A204.1 (cell line): ENCODE measurements at regions not wholly inside any gene's neighbourhood (a gene's known extent, or its start where the extent isn't known, plus 50 kb on each side); places are given as distances from the start of the nearest gene placed in this dataset.
A peak's percentile ranks its signal among the peaks of the same experiment; 100 is the strongest.

ENCODE experiments used
- FAIRE-seq: peaks from 2 replicates; lab custom pipeline; 2012; peaks lifted over from hg19 to GRCh38; lab: Jason Lieb, UNC

DNA sequence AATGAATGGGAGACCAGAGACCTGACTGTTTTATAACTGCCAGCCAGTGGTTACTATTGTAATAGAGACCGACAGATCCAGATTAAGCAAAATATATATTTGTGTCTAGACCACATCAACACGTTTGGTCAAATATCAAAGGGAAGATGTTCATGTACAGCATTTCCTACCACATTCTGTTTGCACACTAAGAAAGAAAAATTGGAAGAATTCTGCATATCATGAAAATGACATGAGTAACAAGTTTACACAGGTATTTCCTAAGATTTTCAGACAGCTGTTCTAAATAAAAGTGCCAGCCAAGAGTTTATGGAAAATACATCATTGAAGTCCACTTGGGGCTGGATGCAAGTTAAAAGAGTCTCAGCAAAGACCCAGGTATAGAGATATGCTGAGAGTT lies 145.5 kb upstream of the ANO3 start:
- no peak for FAIRE-seq

DNA sequence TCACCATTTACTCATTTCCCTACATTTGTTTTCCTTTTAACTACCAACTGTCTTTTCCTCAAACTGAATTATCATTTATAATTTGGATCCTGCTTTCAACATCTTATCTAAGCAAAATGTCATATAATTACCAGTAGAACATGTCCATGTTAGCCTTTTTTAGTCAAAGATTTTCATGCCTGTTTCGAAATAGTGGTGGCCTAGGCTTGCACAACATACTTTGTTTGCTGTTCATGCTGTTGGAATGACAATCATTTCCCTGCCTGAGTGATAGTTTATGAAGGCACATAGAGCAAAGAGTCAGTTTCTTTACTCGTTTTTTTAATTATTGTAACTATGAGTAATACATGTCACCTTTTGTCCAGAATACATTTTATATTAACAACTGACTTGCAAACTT lies 144.3 kb upstream of the ANO3 start:
- FAIRE-seq, result no peak

DNA sequence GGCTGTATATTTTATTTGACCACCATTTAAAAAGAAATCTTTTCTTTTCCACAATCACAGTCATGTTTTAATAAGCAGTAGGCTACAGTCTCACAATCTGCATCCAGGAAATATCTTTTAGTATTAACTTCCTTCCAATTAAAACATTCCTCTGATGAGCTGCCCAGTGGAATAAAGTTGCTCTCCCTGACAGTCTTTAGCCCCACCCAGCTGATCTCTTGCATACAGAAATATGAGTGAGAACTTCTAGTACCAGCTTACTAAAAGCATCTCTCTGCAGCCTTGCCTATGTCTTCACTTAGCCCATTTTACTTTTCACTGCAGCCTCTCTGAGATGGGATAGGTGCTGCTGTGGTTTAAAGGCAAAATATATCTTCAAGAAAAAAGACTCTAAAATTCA lies 143.4 kb upstream of the ANO3 start:
- no peak for FAIRE-seq

DNA sequence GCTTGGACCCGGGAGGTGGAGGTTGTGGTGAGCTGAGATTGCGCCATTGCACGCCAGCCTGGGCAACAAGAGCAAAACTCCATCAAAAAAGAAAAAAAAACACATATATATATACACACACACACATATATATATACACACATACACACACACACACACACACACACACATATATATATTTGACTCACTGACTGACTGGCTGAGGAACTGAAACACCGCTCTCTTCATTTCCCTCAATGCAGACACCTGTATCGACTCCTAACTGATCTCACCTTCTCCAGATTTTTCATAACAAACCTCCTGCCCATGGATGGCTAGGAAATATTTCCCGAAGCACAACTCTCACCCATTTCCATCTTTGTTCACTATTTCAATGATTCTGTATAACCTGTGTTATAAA lies 140.7 kb upstream of the ANO3 start:
- FAIRE-seq, result no peak

DNA sequence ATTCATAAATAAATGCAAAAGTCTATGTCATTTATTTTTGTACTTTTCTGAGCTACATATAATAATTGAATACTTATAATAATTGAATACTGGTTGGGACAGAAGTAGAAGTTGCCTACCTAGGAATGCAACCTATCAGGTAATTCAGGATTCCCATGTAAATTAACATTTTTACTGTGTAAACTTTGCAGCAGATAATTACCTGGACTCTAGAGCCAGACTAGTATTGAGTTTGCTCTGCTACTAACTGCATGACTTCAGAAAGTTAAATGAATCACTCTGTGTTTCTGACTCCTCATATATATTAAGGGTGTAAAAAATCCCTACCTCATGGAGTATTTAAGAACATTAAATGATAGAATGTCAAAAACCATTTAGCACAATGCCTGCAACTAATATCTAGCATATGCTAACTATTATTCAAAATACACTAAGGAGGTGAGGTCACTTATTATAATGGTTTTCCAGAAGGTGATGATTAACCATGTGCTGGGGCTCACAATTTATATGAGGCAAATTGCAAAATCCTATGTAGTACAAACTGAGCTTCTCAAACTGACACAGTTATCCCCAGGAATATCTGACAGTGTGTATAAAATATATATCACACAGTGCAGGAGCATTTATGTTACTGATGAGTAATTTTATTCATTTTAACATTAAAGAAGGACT lies 138.1 kb upstream of the ANO3 start:
- no peak for FAIRE-seq

DNA sequence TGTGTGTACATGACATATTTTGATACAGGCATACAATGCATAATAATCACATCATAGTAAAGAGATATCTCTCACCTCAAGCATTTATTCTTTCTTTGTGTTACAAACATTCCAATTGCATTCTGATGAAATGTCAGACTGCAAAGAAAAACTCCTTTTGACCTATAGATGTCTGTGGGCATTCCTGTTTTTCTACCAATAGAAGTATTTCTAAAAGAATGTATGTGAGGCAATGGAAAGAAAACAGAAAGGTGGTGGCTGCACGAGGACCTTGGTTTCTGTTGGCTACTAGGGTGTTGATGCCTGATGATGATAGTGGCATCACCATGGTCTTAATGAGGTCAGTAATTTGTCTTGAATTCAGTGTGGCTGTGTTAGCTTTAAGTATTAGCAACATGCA lies 137.0 kb upstream of the ANO3 start:
- no peak for FAIRE-seq

DNA sequence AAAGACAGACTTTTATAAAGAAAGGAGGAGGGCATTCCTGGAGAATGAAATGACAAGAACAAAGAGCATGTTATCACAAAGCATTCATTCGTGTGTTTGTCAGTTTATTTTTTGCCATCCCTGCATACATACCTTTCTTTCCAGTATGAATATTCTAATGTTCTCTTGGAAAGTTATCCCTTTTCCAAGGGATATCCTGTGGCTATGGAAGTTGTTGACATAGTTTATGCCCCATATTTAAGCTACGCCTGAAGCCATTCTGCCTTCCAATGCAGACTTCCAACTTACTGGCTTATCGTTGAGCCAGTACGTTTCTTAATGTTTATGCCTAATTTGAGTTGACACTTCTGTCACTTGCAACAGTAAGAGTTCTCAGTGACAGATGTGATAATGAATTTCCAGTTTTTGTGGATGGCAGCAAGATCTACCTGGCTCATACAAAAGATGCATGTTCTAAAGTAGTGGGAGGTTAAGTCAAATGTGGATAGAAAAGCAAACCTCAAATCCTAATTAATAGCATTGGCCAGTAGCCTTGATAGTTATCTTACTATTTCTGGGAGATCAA lies 133.3 kb upstream of the ANO3 start:
- no peak for FAIRE-seq

DNA sequence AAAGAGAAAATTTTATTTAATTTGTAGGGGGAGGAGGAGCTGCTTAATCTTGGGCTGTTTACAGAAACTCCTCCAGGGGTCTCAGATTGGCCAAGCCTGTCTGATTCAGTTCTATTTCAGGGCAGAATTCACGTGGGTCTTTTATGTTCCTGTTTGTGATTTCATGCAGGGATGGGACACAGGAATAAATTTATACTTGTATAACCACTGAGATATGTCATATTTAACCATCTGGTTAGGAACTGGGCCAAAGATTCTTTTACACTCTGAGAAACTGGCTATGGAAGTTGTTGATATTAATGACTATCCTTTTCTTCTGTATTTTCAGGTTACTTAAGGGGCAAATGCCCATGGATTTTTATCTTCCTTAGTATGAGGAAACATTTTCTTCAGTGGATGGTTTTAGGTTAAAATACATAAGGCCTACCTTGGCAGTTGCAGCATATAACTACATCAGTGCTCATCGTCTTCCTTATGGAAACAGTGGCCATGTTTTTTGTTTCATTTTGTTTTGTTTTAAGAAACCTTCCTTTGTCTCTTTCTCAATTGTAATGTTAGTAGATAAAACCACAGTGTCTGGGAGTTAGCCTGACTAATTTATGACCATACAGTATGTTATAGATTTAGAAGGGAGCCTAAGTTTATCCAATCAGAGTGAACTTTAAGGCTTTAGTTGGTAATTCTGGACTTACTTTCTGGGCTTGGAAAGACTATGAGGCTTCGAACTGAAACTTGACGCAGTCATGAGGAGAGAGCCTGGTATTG lies 132.4 kb upstream of the ANO3 start:
- no peak for FAIRE-seq

DNA sequence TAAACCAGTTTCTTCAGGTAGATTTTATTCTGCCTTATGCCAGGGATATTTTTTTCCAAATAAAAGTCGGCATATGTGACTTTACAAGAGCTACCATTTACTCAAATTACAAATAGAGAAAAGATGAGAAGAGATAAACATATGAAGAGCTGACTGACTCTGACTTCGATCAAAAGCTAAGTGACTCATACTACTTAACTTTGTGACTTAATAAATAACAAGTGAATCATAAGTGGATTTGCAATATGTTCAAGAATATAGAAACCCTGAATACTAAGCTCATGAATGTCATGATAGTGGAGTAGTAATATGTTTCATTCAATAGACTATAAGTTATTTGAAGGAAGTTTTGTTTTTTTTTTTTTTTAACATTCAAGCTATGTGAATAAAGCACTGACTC lies 130.5 kb upstream of the ANO3 start:
- FAIRE-seq, result no peak

DNA sequence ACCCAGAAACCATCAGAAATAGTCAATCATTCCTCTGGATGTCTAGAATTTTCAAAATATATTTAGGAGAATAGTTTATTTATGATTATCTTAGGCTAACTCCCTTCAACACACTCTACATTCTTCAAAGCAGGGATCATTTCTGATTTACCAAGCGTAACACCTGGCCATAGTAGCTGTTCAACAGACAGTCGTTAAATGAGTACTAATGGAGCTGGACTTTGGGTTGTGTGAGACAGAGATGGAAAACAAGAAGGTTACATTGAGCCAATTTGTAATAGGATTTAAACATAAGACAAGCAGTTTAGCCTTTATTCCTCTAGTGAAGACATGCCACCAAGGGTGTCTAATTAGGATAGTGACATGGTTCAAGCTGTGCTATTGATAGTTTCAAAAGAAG lies 129.2 kb upstream of the ANO3 start:
- no peak for FAIRE-seq

DNA sequence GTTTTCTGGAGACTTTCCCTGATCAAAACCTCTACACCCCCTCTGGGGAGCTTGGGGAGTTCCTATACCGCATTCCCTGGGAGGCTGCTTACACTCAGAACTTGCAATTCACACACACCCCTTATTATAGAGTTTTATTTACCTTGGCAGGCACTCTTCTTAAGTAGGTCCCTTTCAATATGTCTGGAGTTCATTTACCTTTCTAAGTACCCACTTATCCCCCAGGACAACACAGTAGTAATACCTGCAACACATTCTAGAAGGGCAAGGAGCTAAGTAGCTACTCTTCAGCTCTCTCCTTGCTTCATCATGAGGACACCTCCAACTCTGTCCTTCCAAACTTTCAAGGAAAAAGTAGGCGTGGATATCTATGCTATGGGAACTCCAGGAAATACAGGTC lies 127.8 kb upstream of the ANO3 start:
- FAIRE-seq, result no peak

DNA sequence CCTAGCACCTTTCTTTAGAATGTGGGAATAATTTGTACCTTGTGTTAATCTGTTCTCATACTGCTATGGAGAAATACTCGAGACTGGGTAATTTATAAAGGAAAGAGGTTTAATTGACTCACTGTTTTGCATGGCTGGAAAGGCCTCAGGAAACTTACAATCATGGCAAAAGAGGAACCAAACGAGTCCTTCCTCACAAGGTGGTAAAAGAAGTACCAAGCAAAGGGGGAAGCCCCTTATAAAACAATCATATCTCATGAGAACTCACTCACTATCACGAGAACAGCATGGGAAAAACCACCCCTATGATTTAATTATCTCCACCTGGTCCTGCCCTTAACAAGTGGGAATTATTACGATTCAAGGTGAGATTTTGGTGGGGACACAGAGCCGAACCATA lies 127.1 kb upstream of the ANO3 start:
- no peak for FAIRE-seq

DNA sequence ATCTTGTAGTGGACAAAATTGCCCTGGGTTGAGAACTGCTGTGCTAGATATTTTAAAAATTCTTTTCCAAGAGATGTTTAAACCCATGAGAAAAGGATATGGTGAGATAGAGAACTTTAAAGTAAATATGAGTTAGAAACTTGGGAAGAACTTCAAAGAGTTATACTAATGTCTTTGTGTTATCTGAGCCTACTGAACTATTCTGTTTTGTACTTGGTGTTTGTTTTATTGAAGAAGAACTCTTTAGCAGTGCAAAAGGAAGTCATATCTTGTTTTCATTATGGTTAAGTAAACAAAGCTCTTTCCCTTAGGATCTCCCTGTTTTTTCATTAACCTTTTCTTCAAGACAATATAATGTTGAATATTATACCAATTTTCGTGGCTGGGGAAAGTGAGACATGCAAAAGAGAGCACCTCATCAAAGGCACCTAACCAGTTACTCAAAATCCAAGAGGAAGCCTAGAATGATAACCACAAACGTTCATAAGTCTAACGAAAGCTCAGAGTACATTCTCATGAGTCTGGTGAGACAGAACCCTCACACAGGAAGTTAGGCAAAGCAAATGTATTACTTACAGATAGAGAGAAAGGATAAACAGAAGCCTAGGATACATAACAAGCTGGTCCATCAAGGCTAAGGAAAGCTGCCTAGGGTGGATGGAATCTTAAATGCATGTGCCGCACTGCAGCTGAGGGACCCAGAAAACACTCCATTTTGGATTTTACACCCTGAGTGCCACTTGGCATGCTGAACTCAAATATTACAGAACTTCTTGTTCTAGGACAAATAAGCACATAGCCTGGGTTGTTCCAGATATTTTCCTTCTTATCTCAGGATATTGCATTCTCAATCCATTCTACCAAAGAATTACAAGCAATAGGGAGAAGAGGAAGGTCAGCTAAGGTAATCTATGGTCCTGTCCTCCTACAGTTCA lies 112.5 kb upstream of the ANO3 start:
- FAIRE-seq, result no peak

DNA sequence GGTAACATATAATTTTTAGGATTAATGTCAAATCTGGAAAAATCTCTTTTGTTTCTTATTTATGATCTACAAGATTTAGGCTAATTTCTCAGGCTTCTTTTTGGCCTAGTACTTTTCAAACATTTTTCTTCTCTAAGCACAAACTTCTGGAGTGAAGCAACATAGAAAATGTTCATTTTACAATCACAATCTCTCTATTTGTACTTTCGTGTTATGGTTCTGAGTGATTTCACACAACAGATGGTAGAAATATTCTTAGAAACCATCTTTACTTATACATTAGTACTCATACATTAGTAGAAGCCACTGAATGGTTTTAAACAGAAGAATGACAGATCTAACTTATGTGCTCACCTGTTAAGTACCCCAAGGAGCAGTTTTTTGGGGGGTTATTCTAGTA lies 106.3 kb upstream of the ANO3 start:
- no peak for FAIRE-seq

DNA sequence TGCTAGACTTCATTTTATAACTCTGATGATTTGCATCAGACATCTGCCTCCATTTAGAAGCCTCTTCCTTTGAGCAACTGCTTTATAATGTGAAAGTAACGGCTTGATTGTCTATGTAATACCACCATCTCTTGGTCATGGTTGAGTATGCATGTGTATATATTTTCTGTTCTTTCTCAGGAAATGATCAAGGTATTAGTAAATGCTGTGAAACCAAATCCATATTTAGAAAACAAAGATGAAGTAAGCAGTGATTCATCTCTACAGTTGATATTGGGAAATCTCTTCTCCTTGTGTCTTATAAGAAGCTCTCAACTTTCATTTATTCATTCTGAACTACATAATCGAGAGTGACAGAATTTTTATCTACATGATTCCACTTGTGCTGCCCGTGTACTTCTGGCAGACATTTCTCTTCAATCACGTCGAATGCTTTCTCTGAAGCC lies 104.6 kb upstream of the ANO3 start:
- FAIRE-seq, result peak; percentile 62

DNA sequence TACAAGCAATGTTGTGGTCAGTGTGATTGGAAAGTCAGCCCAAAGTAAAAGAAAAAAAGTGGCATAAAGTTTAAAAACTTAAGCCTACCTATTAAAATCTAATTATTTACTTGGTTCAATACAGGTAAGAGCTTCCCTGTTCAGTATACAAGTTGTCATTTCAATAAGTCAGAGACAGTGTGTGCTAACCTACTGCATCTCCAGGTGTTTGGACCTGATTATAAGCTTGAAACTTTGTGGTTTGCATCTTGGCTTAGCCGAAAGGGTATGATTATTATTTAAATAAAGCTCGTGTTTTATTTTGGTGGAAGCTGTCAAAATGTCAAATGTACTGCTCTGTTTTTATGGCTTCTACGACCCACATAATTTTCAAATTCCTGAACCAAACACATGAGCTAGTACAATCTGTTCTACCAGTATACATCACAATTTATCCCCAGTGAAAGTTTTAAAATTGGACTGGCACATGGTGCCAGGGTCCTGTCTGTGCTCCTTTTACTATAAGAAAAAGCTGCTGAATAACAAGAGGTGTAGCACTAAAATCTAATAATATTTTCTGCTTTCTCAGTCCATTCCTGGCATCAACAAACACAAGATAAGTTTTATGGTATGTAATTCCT lies 103.9 kb upstream of the ANO3 start:
- FAIRE-seq, result no peak

DNA sequence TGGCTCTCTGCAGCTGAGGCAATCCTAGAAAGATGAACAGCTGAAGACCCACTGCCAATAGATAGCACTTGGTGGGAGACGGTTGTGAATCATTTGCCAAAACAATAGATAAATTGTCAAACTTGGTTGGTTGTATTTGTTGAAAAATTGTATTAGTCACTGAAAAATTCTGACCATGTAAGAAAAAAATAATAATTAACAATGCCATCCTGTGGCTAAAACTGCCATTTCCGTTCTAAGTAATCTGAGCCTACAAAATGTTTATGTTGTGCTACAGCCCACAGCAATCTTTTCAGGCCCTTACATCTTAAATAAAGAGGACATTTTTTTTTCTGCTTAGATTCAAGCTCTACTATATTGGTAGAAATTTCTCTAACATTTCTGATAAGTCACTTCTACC lies 103.2 kb upstream of the ANO3 start:
- FAIRE-seq, result no peak

DNA sequence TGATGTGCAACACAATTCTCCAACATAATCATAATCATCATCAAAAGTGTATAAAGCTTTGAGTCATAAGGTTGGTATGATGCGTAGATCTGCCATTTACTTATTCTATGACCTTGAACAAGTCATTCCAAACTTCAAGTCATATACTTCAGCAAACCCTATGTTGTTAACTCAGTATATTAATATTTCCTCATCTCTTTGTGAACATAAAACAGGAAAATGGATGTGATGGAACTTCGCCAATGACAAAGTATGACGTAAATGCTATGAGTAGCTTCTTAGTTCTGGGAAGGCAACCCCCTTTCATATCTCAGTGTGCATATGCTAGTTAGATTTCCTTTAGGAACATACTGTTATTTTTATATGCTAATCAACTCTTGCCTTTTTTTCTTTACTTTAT lies 102.7 kb upstream of the ANO3 start:
- no peak for FAIRE-seq

DNA sequence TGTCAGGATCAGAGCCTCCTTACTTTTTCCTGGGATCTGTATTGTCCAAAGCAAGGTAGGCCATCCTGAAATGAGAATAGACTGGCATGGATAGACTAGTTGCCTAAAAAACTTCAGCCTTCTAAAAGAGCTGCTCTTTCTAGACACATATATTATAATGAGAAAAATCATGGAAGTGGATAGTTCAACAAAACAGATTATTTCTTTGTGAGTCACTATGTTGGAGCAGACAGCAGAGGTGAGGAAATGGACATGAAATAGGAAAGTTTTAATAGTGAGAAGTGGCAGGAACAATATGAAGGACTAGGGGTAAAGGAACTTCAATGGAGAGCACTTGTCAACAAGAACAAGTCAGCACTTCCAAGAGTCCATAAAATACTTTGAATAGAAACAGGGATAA lies 101.9 kb upstream of the ANO3 start:
- FAIRE-seq, result no peak

DNA sequence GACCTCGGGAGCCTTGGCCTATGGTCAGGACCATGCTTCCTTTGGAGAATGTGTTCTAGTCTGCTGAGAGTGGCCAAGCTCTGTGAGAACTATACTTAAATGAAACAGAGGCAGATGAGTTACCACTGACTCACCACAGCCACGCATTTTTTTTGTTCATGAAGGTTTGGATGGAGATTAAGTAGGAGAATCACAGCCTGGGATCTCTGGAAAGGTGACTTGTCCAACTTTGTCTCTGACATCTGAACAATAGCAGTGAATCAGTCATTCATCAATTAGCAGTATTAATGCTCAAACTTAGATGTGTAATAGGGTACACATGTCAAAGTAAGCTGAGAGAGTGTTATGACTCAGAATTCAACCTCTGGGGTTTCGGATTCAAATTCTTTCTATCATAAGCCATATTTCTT lies 100.7 kb upstream of the ANO3 start:
- no peak for FAIRE-seq

DNA sequence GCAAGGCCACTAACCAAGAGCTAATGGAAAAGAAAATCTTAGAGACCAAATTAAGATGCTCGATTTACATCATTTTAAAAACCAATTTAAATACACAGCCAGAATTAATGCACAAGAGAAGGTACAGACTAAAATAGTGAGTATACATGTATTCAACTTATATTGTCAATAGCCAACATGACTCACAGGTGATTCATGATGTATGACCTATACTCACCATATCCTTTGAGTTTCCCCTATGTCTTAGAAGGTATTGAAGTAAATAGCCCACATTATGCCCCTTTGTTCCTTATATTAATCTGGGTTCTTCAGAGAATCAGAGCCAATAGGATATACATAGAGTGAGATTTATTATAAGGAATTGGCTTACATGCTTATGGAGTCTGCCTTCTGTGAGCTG lies 97.5 kb upstream of the ANO3 start:
- no peak for FAIRE-seq

DNA sequence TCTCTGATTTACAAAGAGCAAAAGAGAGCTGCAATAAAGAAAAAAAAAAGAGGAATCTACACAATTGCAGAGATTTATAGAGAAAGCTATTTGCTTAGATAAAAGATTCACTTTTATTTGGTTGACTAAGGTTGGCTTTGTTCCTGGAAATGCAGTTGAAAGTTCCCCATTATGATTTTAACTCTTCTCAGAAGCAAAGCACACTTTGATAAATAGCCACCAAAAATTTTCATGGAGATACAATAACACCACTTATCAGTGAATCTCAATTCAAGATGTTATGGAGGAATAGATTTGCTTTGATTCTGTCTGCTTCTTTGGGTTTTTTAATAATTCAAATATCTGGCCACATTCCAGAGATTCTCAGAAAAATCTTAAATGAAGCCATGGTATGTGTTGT lies 88.5 kb upstream of the ANO3 start:
- FAIRE-seq, result no peak
